ENCODE measurements at regions not wholly inside any gene's neighbourhood (a gene's known extent, or its start where the extent isn't known, plus 50 kb on each side); places are given as distances from the start of the nearest gene placed in this dataset.

- H3K27me3 Mint-ChIP-seq, result no peaks in the 10 kb centered on the region
- DNase-seq, result no peak
- H3K36me3 Mint-ChIP-seq, result peaks cover 10% of the 10 kb centered on the region
- H3K27ac Mint-ChIP-seq, result no peak overlapping the region
- peak overlapping the region; percentile 26 for H3K4me3 Mint-ChIP-seq
- H3K9me3 Mint-ChIP-seq, result peaks cover 15% of the 10 kb centered on the region
- H3K4me1 Mint-ChIP-seq, result peaks cover 47% of the 10 kb centered on the region
Measured at GRCh38 chr3:72261566-72262564, 476.9 kb upstream of the PROK2 start.

DNA sequence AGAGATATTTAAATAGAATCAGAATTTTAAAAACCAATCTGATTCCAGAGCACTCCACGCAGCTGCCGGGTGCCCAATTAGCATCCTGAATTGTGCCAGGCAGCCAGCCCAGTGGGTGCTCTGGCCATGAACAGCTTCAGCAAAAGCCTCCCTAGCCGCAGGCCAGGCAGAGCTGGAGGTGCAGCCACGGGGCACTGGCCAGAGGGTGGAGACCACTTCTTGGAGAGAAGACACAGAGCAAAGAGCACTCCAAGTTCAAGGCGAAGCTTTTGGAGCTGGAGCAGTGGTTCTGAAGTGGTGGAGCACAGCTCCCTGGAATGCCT lies 475.6 kb upstream of the PROK2 start:
- no peak overlapping the region for H3K4me3 Mint-ChIP-seq
- H3K9me3 Mint-ChIP-seq, result peaks cover 14% of the 10 kb centered on the region
- H3K4me1 Mint-ChIP-seq, result peaks cover 46% of the 10 kb centered on the region
- H3K27me3 Mint-ChIP-seq, result no peaks in the 10 kb centered on the region
- peak overlapping the region; percentile 75 for H3K27ac Mint-ChIP-seq
- DNase-seq, result no peak
- peaks cover 7% of the 10 kb centered on the region for H3K36me3 Mint-ChIP-seq

- H3K36me3 Mint-ChIP-seq, result peaks cover 7% of the 10 kb centered on the region
- H3K4me1 Mint-ChIP-seq, result peaks cover 46% of the 10 kb centered on the region
- H3K27me3 Mint-ChIP-seq, result no peaks in the 10 kb centered on the region
- H3K4me3 Mint-ChIP-seq, result no peak overlapping the region
- H3K27ac Mint-ChIP-seq, result peak overlapping the region; percentile 75
- peak; percentile 34 for DNase-seq
- H3K9me3 Mint-ChIP-seq, result peaks cover 14% of the 10 kb centered on the region
Measured at GRCh38 chr3:72259755-72260587, 475.0 kb upstream of the PROK2 start.

GRCh38 chr3:72258361-72259141 lies 473.6 kb upstream of the PROK2 start:
- no peaks in the 10 kb centered on the region for H3K27me3 Mint-ChIP-seq
- H3K4me3 Mint-ChIP-seq, result peak overlapping the region; percentile 23
- H3K9me3 Mint-ChIP-seq, result peaks cover 14% of the 10 kb centered on the region
- H3K4me1 Mint-ChIP-seq, result peaks cover 47% of the 10 kb centered on the region
- no peak for DNase-seq
- H3K27ac Mint-ChIP-seq, result peak overlapping the region; percentile 60
- peaks cover 7% of the 10 kb centered on the region for H3K36me3 Mint-ChIP-seq

GRCh38 chr3:72257738-72258137 lies 472.8 kb upstream of the PROK2 start:
- H3K27me3 Mint-ChIP-seq, result no peaks in the 10 kb centered on the region
- peaks cover 7% of the 10 kb centered on the region for H3K36me3 Mint-ChIP-seq
- no peak overlapping the region for H3K4me3 Mint-ChIP-seq
- no peak for DNase-seq
- peaks cover 14% of the 10 kb centered on the region for H3K9me3 Mint-ChIP-seq
- peaks cover 47% of the 10 kb centered on the region for H3K4me1 Mint-ChIP-seq
- no peak overlapping the region for H3K27ac Mint-ChIP-seq

- H3K27ac Mint-ChIP-seq, result no peak overlapping the region
- DNase-seq, result no peak
- peaks cover 14% of the 10 kb centered on the region for H3K9me3 Mint-ChIP-seq
- H3K4me3 Mint-ChIP-seq, result no peak overlapping the region
- H3K27me3 Mint-ChIP-seq, result no peaks in the 10 kb centered on the region
- H3K4me1 Mint-ChIP-seq, result peaks cover 47% of the 10 kb centered on the region
- peaks cover 7% of the 10 kb centered on the region for H3K36me3 Mint-ChIP-seq
Measured at GRCh38 chr3:72257203-72257602, 472.3 kb upstream of the PROK2 start.

- peaks cover 47% of the 10 kb centered on the region for H3K4me1 Mint-ChIP-seq
- H3K9me3 Mint-ChIP-seq, result peaks cover 14% of the 10 kb centered on the region
- no peaks in the 10 kb centered on the region for H3K27me3 Mint-ChIP-seq
- H3K36me3 Mint-ChIP-seq, result peaks cover 7% of the 10 kb centered on the region
- DNase-seq, result no peak
- no peak overlapping the region for H3K4me3 Mint-ChIP-seq
- no peak overlapping the region for H3K27ac Mint-ChIP-seq
Measured at GRCh38 chr3:72256716-72257115, 471.8 kb upstream of the PROK2 start.

DNA sequence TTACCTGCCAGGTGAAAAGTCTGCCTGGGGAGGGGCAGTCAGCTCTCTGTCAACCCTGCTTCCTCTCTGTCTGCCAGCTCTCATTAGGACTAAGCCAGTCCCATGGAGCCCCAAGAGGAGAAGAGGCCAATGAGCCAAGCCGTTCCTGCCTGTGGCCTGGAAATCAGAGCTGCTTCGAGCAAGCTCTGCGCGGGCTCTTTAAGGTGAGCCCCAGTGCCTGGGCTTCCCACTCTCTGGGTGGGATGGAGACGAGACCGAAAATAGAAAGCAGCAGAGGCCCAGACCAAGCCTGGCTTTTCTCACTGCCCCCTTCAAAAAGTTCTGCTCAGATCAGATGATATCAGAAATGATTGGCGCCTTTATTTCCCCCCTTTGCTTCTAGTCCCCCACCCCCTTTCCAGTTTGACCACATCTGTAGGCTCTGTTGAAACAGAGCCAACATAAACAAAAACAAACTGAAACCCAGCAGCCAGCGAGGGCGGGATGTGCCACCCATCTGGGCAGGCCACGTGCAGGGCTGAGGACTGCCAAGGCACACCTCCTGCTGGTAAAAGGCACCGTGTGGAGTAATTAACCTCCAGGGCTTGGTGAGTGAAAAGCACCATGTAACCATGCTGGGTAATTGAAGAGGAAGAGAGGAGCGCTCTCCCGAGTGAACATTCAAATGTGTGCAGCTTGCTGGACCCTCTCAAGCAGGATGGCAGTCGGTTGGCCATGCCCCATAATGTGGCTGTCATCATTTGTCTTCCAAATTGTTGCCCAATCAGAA lies 471.0 kb upstream of the PROK2 start:
- Mint-ChIP-seq H3K27ac (no peak overlapping the region), H3K27me3 (no peaks in the 10 kb centered on the region), H3K4me1 (peaks cover 42% of the 10 kb centered on the region), H3K36me3 (peaks cover 7% of the 10 kb centered on the region), H3K4me3 (peak overlapping the region; percentile 4), H3K9me3 (peaks cover 14% of the 10 kb centered on the region)
- peak; percentile 27 for DNase-seq

DNA sequence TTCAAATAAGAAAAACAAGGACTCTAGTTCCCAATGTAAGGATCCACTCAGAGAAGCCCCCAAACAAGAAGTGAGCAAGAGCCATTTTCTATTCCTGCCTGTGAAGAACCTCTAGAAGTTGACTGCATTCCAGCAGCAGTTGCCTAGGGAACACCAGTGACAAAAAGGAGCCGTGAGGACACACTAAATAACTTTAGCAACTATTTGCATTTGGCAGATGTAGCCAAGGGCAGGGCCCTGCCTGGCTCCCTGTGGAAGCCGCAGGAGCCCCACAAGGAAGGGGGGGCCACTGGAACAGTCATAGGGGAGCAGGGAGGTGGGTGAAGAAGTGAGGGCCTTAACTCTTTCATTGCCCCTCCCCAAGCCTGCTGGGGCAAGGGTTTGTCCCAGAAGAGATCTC lies 470.2 kb upstream of the PROK2 start:
- no peak for DNase-seq
- no peak overlapping the region for H3K27ac Mint-ChIP-seq
- peaks cover 7% of the 10 kb centered on the region for H3K36me3 Mint-ChIP-seq
- H3K27me3 Mint-ChIP-seq, result no peaks in the 10 kb centered on the region
- peaks cover 14% of the 10 kb centered on the region for H3K9me3 Mint-ChIP-seq
- H3K4me1 Mint-ChIP-seq, result peaks cover 36% of the 10 kb centered on the region
- H3K4me3 Mint-ChIP-seq, result no peak overlapping the region

DNA sequence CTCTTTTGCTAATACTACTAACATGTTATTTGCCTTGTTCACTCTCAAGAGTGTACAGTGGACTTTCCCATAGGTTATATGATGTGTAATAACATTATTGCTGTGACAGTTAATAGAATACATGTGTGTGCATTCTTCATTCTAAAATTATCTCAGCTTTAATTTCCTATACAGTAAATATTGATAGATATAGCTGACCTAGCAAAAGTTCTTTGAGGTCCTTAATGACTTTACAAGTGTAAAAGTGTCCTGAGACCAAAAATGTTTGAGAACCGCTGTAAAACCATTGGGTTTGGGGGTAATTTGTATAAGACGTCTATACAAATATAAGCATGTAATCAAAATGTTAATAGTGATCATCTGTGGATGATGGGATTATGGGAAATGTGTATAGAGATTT lies 469.5 kb upstream of the PROK2 start:
- Mint-ChIP-seq H3K27me3 (no peaks in the 10 kb centered on the region), H3K4me3 (no peak overlapping the region), H3K9me3 (peaks cover 14% of the 10 kb centered on the region), H3K36me3 (peaks cover 7% of the 10 kb centered on the region), H3K27ac (no peak overlapping the region), H3K4me1 (peaks cover 29% of the 10 kb centered on the region)
- DNase-seq, result no peak

DNA sequence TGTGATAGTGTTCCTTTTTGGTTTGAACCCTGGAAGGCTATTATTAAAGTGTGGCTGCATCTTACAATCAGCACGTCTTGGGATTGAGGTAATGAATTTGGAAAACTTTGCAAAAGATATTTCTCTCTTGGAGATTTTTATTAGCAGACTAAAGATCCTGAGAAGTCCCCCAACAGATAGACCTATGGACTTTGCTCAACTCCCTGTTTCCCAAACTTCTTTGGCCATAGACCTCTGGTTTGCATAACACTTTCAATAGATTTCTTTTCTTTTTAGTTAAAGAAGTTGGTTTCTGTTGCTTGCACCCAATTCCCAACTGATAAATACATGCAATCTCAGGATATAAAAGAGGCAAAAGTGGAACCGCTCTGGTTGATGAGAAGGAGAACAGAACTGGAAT lies 465.8 kb upstream of the PROK2 start:
- no peaks in the 10 kb centered on the region for H3K36me3 Mint-ChIP-seq
- H3K4me3 Mint-ChIP-seq, result no peak overlapping the region
- no peak for DNase-seq
- H3K4me1 Mint-ChIP-seq, result peaks cover 5% of the 10 kb centered on the region
- no peak overlapping the region for H3K27ac Mint-ChIP-seq
- H3K27me3 Mint-ChIP-seq, result no peaks in the 10 kb centered on the region
- no peaks in the 10 kb centered on the region for H3K9me3 Mint-ChIP-seq

GRCh38 chr3:72248869-72249268 lies 463.9 kb upstream of the PROK2 start:
- Mint-ChIP-seq H3K36me3 (no peaks in the 10 kb centered on the region), H3K4me3 (no peak overlapping the region), H3K4me1 (no peaks in the 10 kb centered on the region), H3K27ac (no peak overlapping the region), H3K9me3 (no peaks in the 10 kb centered on the region), H3K27me3 (no peaks in the 10 kb centered on the region)
- DNase-seq, result no peak

DNA sequence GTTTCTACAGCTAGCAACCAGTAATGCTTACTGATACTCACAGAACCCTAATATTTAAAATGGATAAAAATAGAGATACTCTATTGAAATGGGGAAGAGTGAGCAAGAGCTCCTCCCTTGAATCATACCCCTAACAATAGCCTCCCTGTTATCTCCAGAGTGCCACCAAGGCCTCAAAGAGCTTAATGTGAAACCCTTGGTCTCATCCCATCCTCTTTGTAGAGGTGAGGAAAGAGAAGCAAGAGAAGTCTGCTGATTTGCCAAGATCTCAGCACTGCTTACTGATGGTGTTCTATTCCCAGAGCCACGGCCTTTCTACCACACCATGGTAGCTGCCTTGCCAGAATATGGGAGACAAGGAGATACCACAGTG lies 463.4 kb upstream of the PROK2 start:
- Mint-ChIP-seq H3K27me3 (no peaks in the 10 kb centered on the region), H3K27ac (no peak overlapping the region), H3K9me3 (no peaks in the 10 kb centered on the region), H3K36me3 (no peaks in the 10 kb centered on the region), H3K4me1 (no peaks in the 10 kb centered on the region), H3K4me3 (no peak overlapping the region)
- no peak for DNase-seq

- H3K9me3 Mint-ChIP-seq, result no peaks in the 10 kb centered on the region
- no peak for DNase-seq
- no peak overlapping the region for H3K27ac Mint-ChIP-seq
- H3K36me3 Mint-ChIP-seq, result no peaks in the 10 kb centered on the region
- H3K4me1 Mint-ChIP-seq, result no peaks in the 10 kb centered on the region
- no peak overlapping the region for H3K4me3 Mint-ChIP-seq
- H3K27me3 Mint-ChIP-seq, result no peaks in the 10 kb centered on the region
Measured at GRCh38 chr3:72247645-72248388, 462.9 kb upstream of the PROK2 start.

All from activated naive CD8-positive, alpha-beta T cell treated with anti-CD3 and anti-CD28 coated beads for 36 hours (primary cell).